ENCODE measurements at regions not wholly inside any gene's neighbourhood (a gene's known extent, or its start where the extent isn't known, plus 50 kb on each side); places are given as distances from the start of the nearest gene placed in this dataset.
"Not testable (repeated sequence)": the region's sequence is repeated elsewhere in the genome, so short reads cannot be mapped to it uniquely, and the experiment has no call there.

GRCh38 chr18:34953212-34953611 is 88.0 kb upstream of the MAPRE2 start:
- H3K27ac ChIP-seq, result no peak overlapping the region
- no peaks in the 10 kb centered on the region for H3K27me3 ChIP-seq
- ATAC-seq (no peak), DNase-seq (no peak)
- H3K4me1 ChIP-seq, result no peaks in the 10 kb centered on the region
- no peak for TF ChIP-seq CTCF (IDR thresholded peaks at IDR 0.05)
- H3K9me3 ChIP-seq, result no peaks in the 10 kb centered on the region
- intact Hi-C loops (cut with DNase I), result no loop called here
- H3K4me3 ChIP-seq, result no peak overlapping the region
- no peaks in the 10 kb centered on the region for H3K36me3 ChIP-seq

GRCh38 chr18:34955494-34955893 is 85.7 kb upstream of the MAPRE2 start:
- H3K27me3 ChIP-seq; H3K4me1 ChIP-seq; H3K36me3 ChIP-seq; intact Hi-C loops (cut with DNase I); DNase-seq; H3K4me3 ChIP-seq; H3K27ac ChIP-seq; H3K9me3 ChIP-seq; ATAC-seq: not testable (repeated sequence)

GRCh38 chr18:34956663-34957062 is 84.5 kb upstream of the MAPRE2 start:
- TF ChIP-seq CTCF (IDR thresholded peaks at IDR 0.05), result no peak
- H3K4me3 ChIP-seq, result no peak overlapping the region
- H3K4me1 ChIP-seq, result no peaks in the 10 kb centered on the region
- H3K9me3 ChIP-seq, result no peaks in the 10 kb centered on the region
- intact Hi-C loops (cut with DNase I), result no loop called here
- no peak for ATAC-seq
- no peak overlapping the region for H3K27ac ChIP-seq
- DNase-seq, result no peak
- H3K27me3 ChIP-seq, result no peaks in the 10 kb centered on the region
- no peaks in the 10 kb centered on the region for H3K36me3 ChIP-seq

- intact Hi-C loops (cut with DNase I), result no loop called here
- no peaks in the 10 kb centered on the region for H3K4me1 ChIP-seq
Observed at GRCh38 chr18:34957119-34957863, 83.9 kb upstream of the MAPRE2 start.

GRCh38 chr18:34957864-34958259 is 83.4 kb upstream of the MAPRE2 start:
- Histone ChIP-seq H3K4me1 (no peaks in the 10 kb centered on the region), H3K27ac (no peak overlapping the region), H3K27me3 (no peaks in the 10 kb centered on the region), H3K36me3 (no peaks in the 10 kb centered on the region), H3K9me3 (no peaks in the 10 kb centered on the region), H3K4me3 (no peak overlapping the region)
- DNase-seq, result no peak
- no peak for TF ChIP-seq CTCF (IDR thresholded peaks at IDR 0.05)
- intact Hi-C loops (cut with DNase I), result no loop called here
- ATAC-seq, result no peak

More at GRCh38 chr18:34957119-34957863, 83.9 kb upstream of the MAPRE2 start:
- Histone ChIP-seq H3K27me3 (no peaks in the 10 kb centered on the region), H3K27ac (no peak overlapping the region), H3K36me3 (no peaks in the 10 kb centered on the region), H3K4me3 (no peak overlapping the region), H3K9me3 (no peaks in the 10 kb centered on the region)
- DNase-seq (no peak), ATAC-seq (no peak)
- no peak for TF ChIP-seq CTCF (IDR thresholded peaks at IDR 0.05)

GRCh38 chr18:34959211-34959829 is 81.9 kb upstream of the MAPRE2 start:
- Histone ChIP-seq H3K36me3 (no peaks in the 10 kb centered on the region), H3K9me3 (no peaks in the 10 kb centered on the region), H3K4me1 (no peaks in the 10 kb centered on the region), H3K27me3 (no peaks in the 10 kb centered on the region), H3K4me3 (no peak overlapping the region), H3K27ac (no peak overlapping the region)
- ATAC-seq (no peak), DNase-seq (no peak)
- TF ChIP-seq CTCF (IDR thresholded peaks at IDR 0.05), result no peak
- intact Hi-C loops (cut with DNase I), result no loop called here

Data from upper lobe of right lung (tissue), 1 donor.